IMR-90 (cell line): ENCODE measurements at regions not wholly inside any gene's neighbourhood (a gene's known extent, or its start where the extent isn't known, plus 50 kb on each side); places are given as distances from the start of the nearest gene placed in this dataset.

Source experiments
- MAZ ChIP-seq: IDR thresholded peaks from 2 replicates; pipeline ENCODE4 v1.6.1; 2012; ENCODE audit warnings: low read depth, mild to moderate bottlenecking, low read length, improper control_type of control experiment, moderate library complexity, borderline replicate concordance
- POLR2A ChIP-seq: IDR thresholded peaks from 2 replicates; pipeline ENCODE4 v1.6.1; 2012; ENCODE audit warnings: mild to moderate bottlenecking, low read depth, low read length
- RAD21 ChIP-seq: IDR thresholded peaks from 2 replicates; pipeline ENCODE4 v1.6.1; 2012; ENCODE audit warnings: low read length, improper control_type of control experiment
- RFX5 ChIP-seq: IDR thresholded peaks from 2 replicates; pipeline ENCODE4 v1.8.0; 2012; ENCODE audit warnings: low read depth, mild to moderate bottlenecking, low read length, moderate library complexity
- TF ChIP-seq, protein P1 (sequence below): conservative IDR thresholded peaks from 2 replicates; pipeline ENCODE4 v1.5.1; 2012; ENCODE audit warnings: mild to moderate bottlenecking, low read depth, low read length, improper control_type of control experiment
- TF ChIP-seq, protein P2 (sequence below): fragments of 150-350 bp; IDR thresholded peaks from 2 replicates; pipeline ENCODE4 v1.6.1; 2017; ENCODE audit warnings: mild to moderate bottlenecking, antibody characterized with exemption, low read length, low read depth
- TF ChIP-seq, protein P3 (sequence below): fragments of 150-350 bp; IDR thresholded peaks from 2 replicates; pipeline ENCODE4 v1.6.1; 2016; ENCODE audit warnings: low read depth, mild to moderate bottlenecking, low read length, moderate library complexity, borderline replicate concordance

DNA sequence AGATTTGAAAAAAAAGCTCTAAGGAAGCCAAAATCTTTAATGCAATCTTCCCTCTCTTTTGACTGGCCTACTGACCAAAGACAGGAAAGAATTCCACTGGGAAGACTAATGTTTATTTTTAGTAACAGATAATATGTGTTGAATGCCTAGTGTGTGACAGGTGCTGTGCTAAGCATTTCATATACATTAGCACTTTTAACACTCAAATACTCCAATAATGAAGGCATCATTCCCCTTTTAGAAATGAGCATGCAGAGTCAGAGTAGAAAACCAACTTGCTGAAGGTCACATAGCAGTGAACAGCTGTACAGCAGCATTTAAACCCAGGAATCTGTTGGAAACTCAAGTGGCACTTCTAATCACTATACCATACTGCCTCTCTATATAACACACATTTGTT, 170.6 kb downstream of the MINAR1 start:
- TF ChIP-seq POLR2A, result no peak
- TF ChIP-seq, protein P1, sequence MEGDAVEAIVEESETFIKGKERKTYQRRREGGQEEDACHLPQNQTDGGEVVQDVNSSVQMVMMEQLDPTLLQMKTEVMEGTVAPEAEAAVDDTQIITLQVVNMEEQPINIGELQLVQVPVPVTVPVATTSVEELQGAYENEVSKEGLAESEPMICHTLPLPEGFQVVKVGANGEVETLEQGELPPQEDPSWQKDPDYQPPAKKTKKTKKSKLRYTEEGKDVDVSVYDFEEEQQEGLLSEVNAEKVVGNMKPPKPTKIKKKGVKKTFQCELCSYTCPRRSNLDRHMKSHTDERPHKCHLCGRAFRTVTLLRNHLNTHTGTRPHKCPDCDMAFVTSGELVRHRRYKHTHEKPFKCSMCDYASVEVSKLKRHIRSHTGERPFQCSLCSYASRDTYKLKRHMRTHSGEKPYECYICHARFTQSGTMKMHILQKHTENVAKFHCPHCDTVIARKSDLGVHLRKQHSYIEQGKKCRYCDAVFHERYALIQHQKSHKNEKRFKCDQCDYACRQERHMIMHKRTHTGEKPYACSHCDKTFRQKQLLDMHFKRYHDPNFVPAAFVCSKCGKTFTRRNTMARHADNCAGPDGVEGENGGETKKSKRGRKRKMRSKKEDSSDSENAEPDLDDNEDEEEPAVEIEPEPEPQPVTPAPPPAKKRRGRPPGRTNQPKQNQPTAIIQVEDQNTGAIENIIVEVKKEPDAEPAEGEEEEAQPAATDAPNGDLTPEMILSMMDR, result no peak
- no peak for TF ChIP-seq MAZ
- TF ChIP-seq, protein P2, sequence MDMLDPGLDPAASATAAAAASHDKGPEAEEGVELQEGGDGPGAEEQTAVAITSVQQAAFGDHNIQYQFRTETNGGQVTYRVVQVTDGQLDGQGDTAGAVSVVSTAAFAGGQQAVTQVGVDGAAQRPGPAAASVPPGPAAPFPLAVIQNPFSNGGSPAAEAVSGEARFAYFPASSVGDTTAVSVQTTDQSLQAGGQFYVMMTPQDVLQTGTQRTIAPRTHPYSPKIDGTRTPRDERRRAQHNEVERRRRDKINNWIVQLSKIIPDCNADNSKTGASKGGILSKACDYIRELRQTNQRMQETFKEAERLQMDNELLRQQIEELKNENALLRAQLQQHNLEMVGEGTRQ, result no peak
- TF ChIP-seq RAD21, result no peak
- TF ChIP-seq, protein P3, sequence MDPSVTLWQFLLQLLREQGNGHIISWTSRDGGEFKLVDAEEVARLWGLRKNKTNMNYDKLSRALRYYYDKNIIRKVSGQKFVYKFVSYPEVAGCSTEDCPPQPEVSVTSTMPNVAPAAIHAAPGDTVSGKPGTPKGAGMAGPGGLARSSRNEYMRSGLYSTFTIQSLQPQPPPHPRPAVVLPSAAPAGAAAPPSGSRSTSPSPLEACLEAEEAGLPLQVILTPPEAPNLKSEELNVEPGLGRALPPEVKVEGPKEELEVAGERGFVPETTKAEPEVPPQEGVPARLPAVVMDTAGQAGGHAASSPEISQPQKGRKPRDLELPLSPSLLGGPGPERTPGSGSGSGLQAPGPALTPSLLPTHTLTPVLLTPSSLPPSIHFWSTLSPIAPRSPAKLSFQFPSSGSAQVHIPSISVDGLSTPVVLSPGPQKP, result no peak
- TF ChIP-seq RFX5, result no peak
